H1 (cell line): ENCODE measurements at regions not wholly inside any gene's neighbourhood (a gene's known extent, or its start where the extent isn't known, plus 50 kb on each side); places are given as distances from the start of the nearest gene placed in this dataset.

ENCODE experiments used
- CTCF ChIA-PET: fragments of 300-600 bp; sonication (Branson Sonifier 250); formaldehyde crosslinking; loops from one replicate; lab custom pipeline; 2021; ENCODE audit not compliant: partially characterized antibody; lab: Charles Lee
- POLR2A ChIA-PET: fragments of 300-600 bp; sonication (Branson Sonifier 250); formaldehyde crosslinking; loops from one replicate; lab custom pipeline; 2021; ENCODE audit warnings: inconsistent platforms; ENCODE audit not compliant: partially characterized antibody; lab: Charles Lee
- DNase-seq, 2 experiments: peaks; one replicate each; pipeline versions ENCODE4 v3.0.0 to v3.0.0-alpha.2; 2010 to 2022; ENCODE audit warnings: low spot score in 2 of 2, low read depth in 1 of 2, mixed read lengths in 1 of 2
- FAIRE-seq: peaks from 2 replicates; lab custom pipeline; 2011; peaks lifted over from hg19 to GRCh38; lab: Jason Lieb, UNC
- H2AFZ ChIP-seq: 2 replicates; pipeline ENCODE4 v1.8.1; 2012; ENCODE audit warnings: low read length, inconsistent platforms
- H2AK5ac ChIP-seq: 2 replicates; pipeline ENCODE4 v1.6.1; 2013; ENCODE audit warnings: low read depth, low read length
- H2BK120ac ChIP-seq: replicated peaks from 2 replicates; pipeline ENCODE3; 2013; ENCODE audit warnings: low read depth, low read length, inconsistent platforms
- H2BK12ac ChIP-seq: 2 replicates; pipeline ENCODE4 v1.6.1; 2013; ENCODE audit warnings: low read depth, low read length
- H2BK15ac ChIP-seq: 2 replicates; pipeline ENCODE4 v1.6.1; 2013; ENCODE audit warnings: low read length
- H2BK20ac ChIP-seq: 2 replicates; pipeline ENCODE4 v1.6.1; 2013; ENCODE audit warnings: low read length
- H2BK5ac ChIP-seq: 2 replicates; pipeline ENCODE4 v1.6.1; 2013; ENCODE audit warnings: low read depth, low read length
- H3K14ac ChIP-seq: 2 replicates; pipeline ENCODE4 v1.6.1; 2013; ENCODE audit warnings: inconsistent platforms; ENCODE audit not compliant: insufficient read length
- H3K18ac ChIP-seq: 2 replicates; pipeline ENCODE4 v1.6.1; 2013; ENCODE audit warnings: low read length; ENCODE audit errors: extremely low read depth
- H3K23ac ChIP-seq: 2 replicates; pipeline ENCODE4 v1.6.1; 2013; ENCODE audit warnings: inconsistent platforms; ENCODE audit not compliant: insufficient read length
- H3K23me2 ChIP-seq: 2 replicates; pipeline ENCODE4 v1.6.1; 2013; ENCODE audit warnings: low read depth, low read length
- H3K27ac ChIP-seq: 2 replicates; pipeline ENCODE4 v1.6.1; 2011; ENCODE audit warnings: low read depth, low read length, inconsistent platforms
- H3K27me3 ChIP-seq, 4 experiments: replicated peaks in 1 of 4; 1 replicate in 1 of 4; 2 replicates in 3 of 4; pipeline versions ENCODE4 v1.6.1 to v1.8.1; 2011 to 2013; ENCODE audit warnings: low read length in 3 of 4, mild to moderate bottlenecking in 3 of 4, inconsistent platforms in 2 of 4, mixed read lengths in 2 of 4, moderate library complexity in 1 of 4; ENCODE audit not compliant: control insufficient read depth in 3 of 4, insufficient read depth in 3 of 4; ENCODE audit errors: extremely low read depth in 1 of 4
- H3K36me3 ChIP-seq, 4 experiments: 2 replicates each; pipeline versions ENCODE4 v1.6.1 to v1.8.1; 2011 to 2013; ENCODE audit warnings: mild to moderate bottlenecking in 4 of 4, low read length in 3 of 4, moderate library complexity in 2 of 4, control low read depth in 1 of 4, inconsistent platforms in 1 of 4; ENCODE audit not compliant: insufficient read depth in 4 of 4, control insufficient read depth in 2 of 4
- H3K4ac ChIP-seq: replicated peaks from 2 replicates; pipeline ENCODE3; 2013; ENCODE audit warnings: low read length, low read depth, mixed read lengths, inconsistent platforms; ENCODE audit not compliant: insufficient read length
- H3K4me1 ChIP-seq, 4 experiments: replicated peaks in 1 of 4; 1 replicate in 1 of 4; 2 replicates in 3 of 4; pipeline versions ENCODE4 v1.6.1 to v1.8.1; 2011 to 2013; ENCODE audit warnings: low read length in 3 of 4, inconsistent platforms in 2 of 4, mixed read lengths in 1 of 4; ENCODE audit not compliant: insufficient read depth in 4 of 4, control insufficient read depth in 3 of 4
- H3K4me2 ChIP-seq, 2 experiments: 2 replicates each; pipeline versions ENCODE4 v1.6.1 to v1.8.1; 2011 to 2013; ENCODE audit warnings: low read depth in 2 of 2, low read length in 2 of 2, control low read depth in 1 of 2, inconsistent platforms in 1 of 2, mild to moderate bottlenecking in 1 of 2; ENCODE audit not compliant: insufficient read depth in 1 of 2
- H3K4me3 ChIP-seq, 4 experiments: fragments of 200-600, 300-600 bp in 1 of 4; sonication (generic), shearing (Covaris generic), sonication (Bioruptor Twin) in 1 of 4; 2 replicates each; pipeline versions ENCODE4 v1.5.1 to v1.8.1; 2011 to 2016; ENCODE audit warnings: low read length in 4 of 4, low read depth in 3 of 4, control low read depth in 2 of 4, inconsistent platforms in 2 of 4, mild to moderate bottlenecking in 2 of 4, mixed read lengths in 1 of 4, moderate library complexity in 1 of 4; ENCODE audit not compliant: insufficient read depth in 2 of 4; ENCODE audit errors: extremely low read depth in 1 of 4
- H3K56ac ChIP-seq: replicated peaks from 2 replicates; pipeline ENCODE3; 2013; ENCODE audit warnings: low read depth, mild to moderate bottlenecking, mixed read lengths, low read length, inconsistent platforms; ENCODE audit not compliant: insufficient read length
- H3K79me1 ChIP-seq: 2 replicates; pipeline ENCODE4 v1.6.1; 2013; ENCODE audit warnings: low read depth, low read length, control low read depth
- H3K79me2 ChIP-seq, 2 experiments: 2 replicates each; pipeline versions ENCODE4 v1.6.1 to v1.8.1; 2012 to 2013; ENCODE audit warnings: low read length in 2 of 2, mild to moderate bottlenecking in 2 of 2, inconsistent platforms in 1 of 2; ENCODE audit not compliant: insufficient read depth in 2 of 2, control insufficient read depth in 1 of 2
- H3K9ac ChIP-seq, 4 experiments: replicated peaks in 1 of 4; 1 replicate in 1 of 4; 2 replicates in 3 of 4; pipeline versions ENCODE4 v1.6.1 to v1.8.1; 2011 to 2013; ENCODE audit warnings: low read depth in 3 of 4, low read length in 3 of 4, control low read depth in 2 of 4, mild to moderate bottlenecking in 2 of 4, moderate library complexity in 2 of 4, inconsistent platforms in 1 of 4; ENCODE audit errors: extremely low read depth in 1 of 4
- H3K9me3 ChIP-seq, 2 experiments: 2 replicates each; pipeline versions ENCODE4 v1.6.1 to v1.8.1; 2012 to 2013; ENCODE audit warnings: mild to moderate bottlenecking in 2 of 2, moderate library complexity in 2 of 2, control low read depth in 1 of 2, inconsistent platforms in 1 of 2, low read depth in 1 of 2, low read length in 1 of 2, mixed read lengths in 1 of 2; ENCODE audit not compliant: insufficient read depth in 2 of 2
- H4K20me1 ChIP-seq, 2 experiments: replicated peaks in 1 of 2; 2 replicates each; pipeline versions ENCODE3 to v1.8.1; 2011 to 2013; ENCODE audit warnings: inconsistent platforms in 2 of 2, low read length in 2 of 2, mild to moderate bottlenecking in 1 of 2; ENCODE audit not compliant: insufficient read depth in 2 of 2, control insufficient read depth in 1 of 2
- H4K5ac ChIP-seq: 2 replicates; pipeline ENCODE4 v1.6.1; 2013; ENCODE audit warnings: low read length, low read depth, mixed read lengths, inconsistent platforms; ENCODE audit not compliant: insufficient read length
- H4K8ac ChIP-seq: 2 replicates; pipeline ENCODE4 v1.8.0; 2013; ENCODE audit warnings: mild to moderate bottlenecking, moderate library complexity, low read length, inconsistent platforms; ENCODE audit not compliant: insufficient read depth; ENCODE audit errors: extremely low read depth
- H4K91ac ChIP-seq: replicated peaks from 2 replicates; pipeline ENCODE3; 2013; ENCODE audit warnings: low read length, mixed read lengths, inconsistent platforms; ENCODE audit not compliant: insufficient read length
- BACH1 ChIP-seq: IDR thresholded peaks from 2 replicates; pipeline ENCODE4 v1.6.1; 2012; ENCODE audit warnings: low read length, improper control_type of control experiment
- BCL11A ChIP-seq, 2 experiments: IDR thresholded peaks; one replicate each; pipeline ENCODE4 v1.6.1; 2011; ENCODE audit warnings: low read depth in 2 of 2, low read length in 2 of 2, mild to moderate bottlenecking in 2 of 2
- CBX5 ChIP-seq: fragments of 300-800, 300-1000 bp; sonication (generic); IDR thresholded peaks from 2 replicates; pipeline ENCODE4 v1.7.1; 2016; ENCODE audit warnings: antibody characterized with exemption, low read length, low read depth
- CBX8 ChIP-seq: fragments of 300-800, 300-1000 bp; sonication (generic); IDR thresholded peaks from 2 replicates; pipeline ENCODE4 v1.7.1; 2016; ENCODE audit warnings: low read depth, low read length, borderline replicate concordance
- CHD1 ChIP-seq: IDR thresholded peaks from 2 replicates; pipeline ENCODE4 v1.6.1; 2012; ENCODE audit warnings: low read depth, low read length, improper control_type of control experiment
- FOSL1 ChIP-seq: IDR thresholded peaks from 2 replicates; pipeline ENCODE4 v1.6.1; 2011; ENCODE audit warnings: mild to moderate bottlenecking, low read depth, low read length, moderate library complexity; ENCODE audit not compliant: insufficient read depth
- GABPA ChIP-seq: IDR thresholded peaks from 2 replicates; pipeline ENCODE4 v1.6.1; 2011; ENCODE audit warnings: mild to moderate bottlenecking, low read length, moderate library complexity, borderline replicate concordance; ENCODE audit not compliant: insufficient read depth
- KDM1A ChIP-seq: fragments of 200-600, 300-600 bp; sonication (generic); IDR thresholded peaks from 2 replicates; pipeline ENCODE4 v1.7.1; 2016; ENCODE audit warnings: mild to moderate bottlenecking, low read length, borderline replicate concordance
- POLR2AphosphoS5 ChIP-seq: IDR thresholded peaks from 2 replicates; pipeline ENCODE4 v1.6.1; 2011; ENCODE audit warnings: low read depth, low read length
- TCF12 ChIP-seq: IDR thresholded peaks from 2 replicates; pipeline ENCODE4 v1.6.1; 2011; ENCODE audit warnings: low read depth, mild to moderate bottlenecking, low read length
- YY1 ChIP-seq: IDR thresholded peaks from 2 replicates; pipeline ENCODE4 v1.6.1; 2011; ENCODE audit warnings: low read depth, mild to moderate bottlenecking, low read length
- whole genome bisulfite sequencing, 2 experiments: shearing (Covaris generic) in 1 of 2; methylation state at CpG; one replicate each; pipeline versions ENCODE4 v1.1.6 to v1.1.7; 2013 to 2015; ENCODE audit warnings: low lambda C conversion rate in 2 of 2, mixed read lengths in 2 of 2, inconsistent platforms in 1 of 2, low coverage in 1 of 2, missing lambda C conversion rate in 1 of 2; ENCODE audit not compliant: insufficient replicate concordance in 2 of 2, insufficient coverage in 1 of 2, insufficient read length in 1 of 2; ENCODE audit errors: extremely low coverage in 1 of 2, missing lambda C conversion rate in 1 of 2; 5-methylcytosine and 5-hydroxymethylcytosine counted together
- TF ChIP-seq, protein P1 (sequence below): IDR thresholded peaks from 2 replicates; pipeline ENCODE4 v1.6.1; 2012; ENCODE audit warnings: low read length, inconsistent platforms
- TF ChIP-seq, protein P2 (sequence below): IDR thresholded peaks from 2 replicates; pipeline ENCODE4 v1.6.1; 2011; ENCODE audit warnings: low read length, improper control_type of control experiment

- Histone ChIP-seq H3K27ac (no peak overlapping the region), H3K9me3 (peaks cover 7 to 8% of the 10 kb centered on the region in 2 experiments; a peak in 2 of 4 replicates), H3K36me3 (no peaks in the 10 kb centered on the region), H3K23ac (no peak overlapping the region), H2BK5ac (no peak overlapping the region), H2AK5ac (no peak overlapping the region), H3K79me1 (no peaks in the 10 kb centered on the region), H3K23me2 (no peaks in the 10 kb centered on the region; the same call in 1 of the 2 replicates), H3K27me3 (no peaks in the 10 kb centered on the region), H3K18ac (no peak overlapping the region), H4K91ac (no peak overlapping the region), H3K56ac (no peak overlapping the region), H2BK12ac (no peak overlapping the region), H4K8ac (no peak overlapping the region), H2BK120ac (no peak overlapping the region), H2BK20ac (no peak overlapping the region), H3K4ac (no peak overlapping the region), H3K4me1 (peaks cover 0 to 2% (median 0%) of the 10 kb centered on the region in 4 experiments; a peak in 2 of 7 replicates), H3K9ac (no peak overlapping the region), H4K5ac (no peak overlapping the region), H2AFZ (no peak overlapping the region), H3K14ac (no peak overlapping the region), H3K79me2 (no peaks in the 10 kb centered on the region), H2BK15ac (no peak overlapping the region), H4K20me1 (no peaks in the 10 kb centered on the region), H3K4me3 (no peak overlapping the region), H3K4me2 (no peak overlapping the region)
- ChIA-PET POLR2A (no interaction called here), CTCF (no interaction called here)
- FAIRE-seq (no peak), DNase-seq (no peak)
- 100% methylated on average over 1 of the region's 1 CpG; no CpG with 5 or more reads in 1 of the 2 experiments for WGBS, 2 experiments
- no peak for TF ChIP-seq CBX5
- TF ChIP-seq, protein P1, sequence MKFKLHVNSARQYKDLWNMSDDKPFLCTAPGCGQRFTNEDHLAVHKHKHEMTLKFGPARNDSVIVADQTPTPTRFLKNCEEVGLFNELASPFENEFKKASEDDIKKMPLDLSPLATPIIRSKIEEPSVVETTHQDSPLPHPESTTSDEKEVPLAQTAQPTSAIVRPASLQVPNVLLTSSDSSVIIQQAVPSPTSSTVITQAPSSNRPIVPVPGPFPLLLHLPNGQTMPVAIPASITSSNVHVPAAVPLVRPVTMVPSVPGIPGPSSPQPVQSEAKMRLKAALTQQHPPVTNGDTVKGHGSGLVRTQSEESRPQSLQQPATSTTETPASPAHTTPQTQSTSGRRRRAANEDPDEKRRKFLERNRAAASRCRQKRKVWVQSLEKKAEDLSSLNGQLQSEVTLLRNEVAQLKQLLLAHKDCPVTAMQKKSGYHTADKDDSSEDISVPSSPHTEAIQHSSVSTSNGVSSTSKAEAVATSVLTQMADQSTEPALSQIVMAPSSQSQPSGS = no peak
- TF ChIP-seq CHD1 = no peak
- no peak for TF ChIP-seq GABPA
- no peak for TF ChIP-seq KDM1A
- TF ChIP-seq POLR2AphosphoS5 = no peak
- TF ChIP-seq CBX8 = no peak
- TF ChIP-seq BACH1 = no peak
- no peak for TF ChIP-seq TCF12
- no peak for TF ChIP-seq FOSL1
- no peak for TF ChIP-seq BCL11A (IDR thresholded peaks at IDR 0.05; ENCODE audit: low read depth in 2 of 2, low read length in 2 of 2)
- no peak for TF ChIP-seq YY1
- TF ChIP-seq, protein P2, sequence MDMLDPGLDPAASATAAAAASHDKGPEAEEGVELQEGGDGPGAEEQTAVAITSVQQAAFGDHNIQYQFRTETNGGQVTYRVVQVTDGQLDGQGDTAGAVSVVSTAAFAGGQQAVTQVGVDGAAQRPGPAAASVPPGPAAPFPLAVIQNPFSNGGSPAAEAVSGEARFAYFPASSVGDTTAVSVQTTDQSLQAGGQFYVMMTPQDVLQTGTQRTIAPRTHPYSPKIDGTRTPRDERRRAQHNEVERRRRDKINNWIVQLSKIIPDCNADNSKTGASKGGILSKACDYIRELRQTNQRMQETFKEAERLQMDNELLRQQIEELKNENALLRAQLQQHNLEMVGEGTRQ = no peak
These were observed 537.8 kb upstream of the BRINP1 start for GRCh38 chr9:119907056-119907455.
